Muscle layer of colon (tissue), 2 donors: ENCODE measurements at regions not wholly inside any gene's neighbourhood (a gene's known extent, or its start where the extent isn't known, plus 50 kb on each side); places are given as distances from the start of the nearest gene placed in this dataset.

Experiments
- H3K27ac ChIP-seq: one replicate; pipeline ENCODE4 v1.7.0; 2013; ENCODE audit warnings: low read depth, mild to moderate bottlenecking, low read length, moderate library complexity
- H3K27me3 ChIP-seq, 2 donors: one replicate each; pipeline ENCODE4 v1.7.0; 2013; ENCODE audit warnings: low read length in 2 of 2, mild to moderate bottlenecking in 2 of 2; ENCODE audit not compliant: insufficient read depth in 2 of 2, control insufficient read depth in 1 of 2
- H3K36me3 ChIP-seq: one replicate; pipeline ENCODE4 v1.7.0; 2013; ENCODE audit warnings: mild to moderate bottlenecking, low read length; ENCODE audit not compliant: insufficient read depth
- H3K4me1 ChIP-seq: one replicate; pipeline ENCODE4 v1.7.0; 2013; ENCODE audit warnings: mild to moderate bottlenecking, low read length; ENCODE audit not compliant: insufficient read depth
- H3K4me3 ChIP-seq, 2 donors: one replicate each; pipeline ENCODE4 v1.7.0; 2013; ENCODE audit warnings: low read length in 2 of 2, low read depth in 1 of 2, mild to moderate bottlenecking in 1 of 2, moderate library complexity in 1 of 2
- H3K9ac ChIP-seq: one replicate; pipeline ENCODE4 v1.7.0; 2013; ENCODE audit warnings: low read length
- H3K9me3 ChIP-seq: one replicate; pipeline ENCODE4 v1.7.0; 2013; ENCODE audit warnings: mild to moderate bottlenecking, low read length
- donor health status: abdominal sarcoma.
- donor health status: Adenocarcinoma of cecum.

- Histone ChIP-seq H3K4me1 (no peaks in the 10 kb centered on the region), H3K27me3 (no peaks in the 10 kb centered on the region), H3K9me3 (no peaks in the 10 kb centered on the region), H3K9ac (no peak overlapping the region), H3K36me3 (no peaks in the 10 kb centered on the region), H3K4me3 (no peak overlapping the region), H3K27ac (no peak overlapping the region)
Measured at GRCh38 chr2:144827404-144827803, 307.5 kb upstream of the ZEB2 start.

- H3K27ac ChIP-seq: no peak overlapping the region
- no peak overlapping the region for H3K4me3 ChIP-seq
- no peaks in the 10 kb centered on the region for H3K36me3 ChIP-seq
Measured at GRCh38 chr2:144826105-144826504, 306.2 kb upstream of the ZEB2 start.

GRCh38 chr2:144825331-144826020 lies 305.6 kb upstream of the ZEB2 start:
- Histone ChIP-seq H3K27me3 (no peaks in the 10 kb centered on the region), H3K27ac (no peak overlapping the region), H3K4me3 (no peak overlapping the region), H3K9ac (no peak overlapping the region), H3K9me3 (no peaks in the 10 kb centered on the region), H3K4me1 (no peaks in the 10 kb centered on the region), H3K36me3 (no peaks in the 10 kb centered on the region)

More at GRCh38 chr2:144826105-144826504, 306.2 kb upstream of the ZEB2 start:
- no peaks in the 10 kb centered on the region for H3K4me1 ChIP-seq
- H3K9me3 ChIP-seq: no peaks in the 10 kb centered on the region
- H3K27me3 ChIP-seq: no peaks in the 10 kb centered on the region
- no peak overlapping the region for H3K9ac ChIP-seq

- Histone ChIP-seq H3K4me1 (no peaks in the 10 kb centered on the region), H3K27ac (no peak overlapping the region), H3K9ac (no peak overlapping the region), H3K4me3 (no peak overlapping the region), H3K36me3 (no peaks in the 10 kb centered on the region), H3K27me3 (no peaks in the 10 kb centered on the region), H3K9me3 (no peaks in the 10 kb centered on the region)
Measured at GRCh38 chr2:144824306-144825080, 304.6 kb upstream of the ZEB2 start.

- H3K27me3 ChIP-seq: no peaks in the 10 kb centered on the region
- H3K27ac ChIP-seq: no peak overlapping the region
- no peaks in the 10 kb centered on the region for H3K9me3 ChIP-seq
- no peaks in the 10 kb centered on the region for H3K36me3 ChIP-seq
- H3K4me1 ChIP-seq: no peaks in the 10 kb centered on the region
- no peak overlapping the region for H3K9ac ChIP-seq
- H3K4me3 ChIP-seq: no peak overlapping the region
Measured at GRCh38 chr2:144822966-144823365, 303.0 kb upstream of the ZEB2 start.

- H3K4me1 ChIP-seq: no peaks in the 10 kb centered on the region
- H3K27me3 ChIP-seq: no peaks in the 10 kb centered on the region
- H3K9ac ChIP-seq: no peak overlapping the region
- no peaks in the 10 kb centered on the region for H3K9me3 ChIP-seq
- no peaks in the 10 kb centered on the region for H3K36me3 ChIP-seq
- no peak overlapping the region for H3K27ac ChIP-seq
- H3K4me3 ChIP-seq: no peak overlapping the region
Measured at GRCh38 chr2:144812288-144812687, 292.4 kb upstream of the ZEB2 start.

- Histone ChIP-seq H3K4me1 (no peaks in the 10 kb centered on the region), H3K27ac (no peak overlapping the region), H3K36me3 (no peaks in the 10 kb centered on the region)
Measured at GRCh38 chr2:144801766-144802165, 281.8 kb upstream of the ZEB2 start.

GRCh38 chr2:144801325-144801724 lies 281.4 kb upstream of the ZEB2 start:
- H3K27me3 ChIP-seq: no peaks in the 10 kb centered on the region
- H3K4me3 ChIP-seq: no peak overlapping the region
- no peak overlapping the region for H3K9ac ChIP-seq
- H3K9me3 ChIP-seq: no peaks in the 10 kb centered on the region
- no peaks in the 10 kb centered on the region for H3K4me1 ChIP-seq
- no peak overlapping the region for H3K27ac ChIP-seq
- no peaks in the 10 kb centered on the region for H3K36me3 ChIP-seq

More at GRCh38 chr2:144801766-144802165, 281.8 kb upstream of the ZEB2 start:
- Histone ChIP-seq H3K9me3 (no peaks in the 10 kb centered on the region), H3K4me3 (no peak overlapping the region), H3K9ac (no peak overlapping the region), H3K27me3 (no peaks in the 10 kb centered on the region)

- H3K4me1 ChIP-seq: no peaks in the 10 kb centered on the region
- H3K9me3 ChIP-seq: no peaks in the 10 kb centered on the region
- no peak overlapping the region for H3K9ac ChIP-seq
- no peaks in the 10 kb centered on the region for H3K36me3 ChIP-seq
- no peak overlapping the region for H3K4me3 ChIP-seq
- H3K27ac ChIP-seq: no peak overlapping the region
- no peaks in the 10 kb centered on the region for H3K27me3 ChIP-seq
Measured at GRCh38 chr2:144798989-144799388, 279.1 kb upstream of the ZEB2 start.

GRCh38 chr2:144798034-144798433 lies 278.1 kb upstream of the ZEB2 start:
- no peak overlapping the region for H3K27ac ChIP-seq
- H3K9ac ChIP-seq: no peak overlapping the region
- H3K36me3 ChIP-seq: no peaks in the 10 kb centered on the region
- no peaks in the 10 kb centered on the region for H3K4me1 ChIP-seq
- H3K4me3 ChIP-seq: no peak overlapping the region
- H3K9me3 ChIP-seq: no peaks in the 10 kb centered on the region
- H3K27me3 ChIP-seq: no peaks in the 10 kb centered on the region

GRCh38 chr2:144796936-144797335 lies 277.0 kb upstream of the ZEB2 start:
- no peak overlapping the region for H3K27ac ChIP-seq
- H3K4me3 ChIP-seq: no peak overlapping the region
- no peaks in the 10 kb centered on the region for H3K4me1 ChIP-seq
- no peaks in the 10 kb centered on the region for H3K27me3 ChIP-seq
- H3K9ac ChIP-seq: no peak overlapping the region
- H3K9me3 ChIP-seq: no peaks in the 10 kb centered on the region
- no peaks in the 10 kb centered on the region for H3K36me3 ChIP-seq

- no peaks in the 10 kb centered on the region for H3K27me3 ChIP-seq
- no peak overlapping the region for H3K27ac ChIP-seq
- H3K9ac ChIP-seq: no peak overlapping the region
- no peak overlapping the region for H3K4me3 ChIP-seq
- H3K9me3 ChIP-seq: no peaks in the 10 kb centered on the region
- no peaks in the 10 kb centered on the region for H3K36me3 ChIP-seq
- H3K4me1 ChIP-seq: no peaks in the 10 kb centered on the region
Measured at GRCh38 chr2:144796164-144796563, 276.2 kb upstream of the ZEB2 start.
